ENCODE measurements at regions not wholly inside any gene's neighbourhood (a gene's known extent, or its start where the extent isn't known, plus 50 kb on each side); places are given as distances from the start of the nearest gene placed in this dataset.

DNA sequence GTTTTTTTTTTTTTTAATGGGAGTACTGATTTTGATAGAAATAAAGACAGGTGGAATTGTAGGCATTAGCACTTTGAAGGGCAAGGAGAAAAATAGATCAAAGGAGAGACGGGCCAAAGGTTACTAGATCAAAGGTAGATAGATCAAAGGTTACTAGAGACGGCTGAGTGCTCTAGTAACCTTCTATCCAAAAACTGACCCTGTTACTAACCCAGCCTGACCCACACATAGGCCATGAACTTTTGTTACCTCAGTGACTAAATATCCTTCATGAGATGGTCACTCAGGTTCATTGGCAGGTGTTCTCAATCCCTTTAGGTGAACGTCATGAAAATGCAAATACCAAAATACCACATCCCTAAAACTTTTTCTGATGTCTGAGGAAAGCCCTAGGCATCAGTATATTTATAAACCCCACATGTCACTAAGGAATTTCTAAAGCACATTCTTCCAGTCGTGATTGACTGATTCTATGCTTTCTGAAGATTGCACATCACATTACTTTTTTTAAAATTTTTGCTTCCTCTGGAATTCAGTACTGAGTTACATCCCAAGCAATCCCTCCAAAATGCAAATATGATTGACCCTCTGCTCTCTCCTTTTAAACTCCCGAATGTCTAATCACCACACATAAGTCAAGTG is 772.7 kb downstream of the BRINP1 start:
- DNase-seq (ENCODE audit: low spot score in 2 of 2): no peak
- no peaks in the 10 kb centered on the region for H3K4me1 ChIP-seq
- no peaks in the 10 kb centered on the region for H3K36me3 ChIP-seq (replicated peaks)
- no peaks in the 10 kb centered on the region for H3K27me3 ChIP-seq (ENCODE audit: low read depth)
- in situ Hi-C loops (cut with MboI; ENCODE audit: low sequenced_read_pairs): no loop called here
- H3K4me3 ChIP-seq: no peak overlapping the region
- H3K9me3 ChIP-seq: no peaks in the 10 kb centered on the region

DNA sequence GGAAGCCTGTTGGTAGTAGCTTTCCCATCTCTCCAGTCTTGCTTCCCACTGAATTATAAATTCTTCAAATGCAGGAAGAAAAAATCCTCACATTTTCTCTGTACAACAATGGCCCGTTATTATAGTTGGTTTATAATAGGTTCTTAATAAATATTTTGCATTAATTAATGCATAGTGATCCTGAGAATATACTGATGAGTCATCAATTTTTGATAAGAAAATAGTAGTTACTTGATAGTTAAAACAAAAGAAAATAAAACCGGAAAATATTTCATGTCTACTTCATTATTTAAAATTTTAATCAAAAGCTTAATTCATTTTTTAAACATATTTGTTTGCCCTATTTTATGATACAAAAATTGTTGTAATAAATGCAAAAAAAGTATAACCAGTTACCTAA is 762.6 kb downstream of the BRINP1 start:
- no peak for DNase-seq (ENCODE audit: low spot score in 2 of 2)
- Histone ChIP-seq H3K27me3 (ENCODE audit: low read depth) (no peaks in the 10 kb centered on the region), H3K4me3 (no peak overlapping the region), H3K36me3 (replicated peaks) (no peaks in the 10 kb centered on the region), H3K9me3 (no peaks in the 10 kb centered on the region), H3K4me1 (no peaks in the 10 kb centered on the region)
- in situ Hi-C loops (cut with MboI; ENCODE audit: low sequenced_read_pairs): no loop called here

DNA sequence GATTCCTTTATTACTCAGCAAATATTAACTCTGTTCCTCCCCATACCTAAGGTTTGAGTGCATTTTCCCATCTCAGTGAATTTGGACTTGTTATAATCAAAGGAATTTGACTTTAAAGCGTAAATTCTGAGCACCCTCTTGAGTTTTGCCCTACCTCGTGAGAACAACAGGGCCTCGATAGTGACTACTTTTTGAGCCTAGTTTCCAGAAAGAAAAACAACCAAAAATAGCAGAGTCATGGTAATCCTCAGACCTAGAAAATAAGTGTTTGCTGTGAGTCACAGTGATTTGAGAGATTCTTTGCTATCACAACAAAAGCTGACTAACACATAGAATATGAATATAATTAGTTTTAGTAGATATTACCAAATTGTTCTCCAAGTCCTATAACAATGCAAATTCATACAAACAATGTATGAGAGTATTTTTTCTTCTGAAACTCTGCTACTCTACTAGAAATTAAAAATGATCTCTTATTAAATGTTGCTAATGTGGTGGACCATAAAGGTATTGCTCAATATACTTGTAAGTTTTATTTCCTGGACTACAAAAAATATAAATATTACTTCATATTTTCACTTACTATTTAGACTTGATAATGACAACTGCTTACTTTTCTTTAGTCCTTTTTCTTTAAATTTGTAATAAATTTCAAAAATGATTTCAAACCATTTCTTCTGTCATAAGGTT is 759.7 kb downstream of the BRINP1 start:
- in situ Hi-C loops (cut with MboI; ENCODE audit: low sequenced_read_pairs): no loop called here
- no peak for DNase-seq (ENCODE audit: low spot score in 2 of 2)
- H3K36me3 ChIP-seq (replicated peaks): no peaks in the 10 kb centered on the region
- no peaks in the 10 kb centered on the region for H3K4me1 ChIP-seq
- no peaks in the 10 kb centered on the region for H3K9me3 ChIP-seq
- H3K27me3 ChIP-seq (ENCODE audit: low read depth): no peaks in the 10 kb centered on the region
- no peak overlapping the region for H3K4me3 ChIP-seq

DNA sequence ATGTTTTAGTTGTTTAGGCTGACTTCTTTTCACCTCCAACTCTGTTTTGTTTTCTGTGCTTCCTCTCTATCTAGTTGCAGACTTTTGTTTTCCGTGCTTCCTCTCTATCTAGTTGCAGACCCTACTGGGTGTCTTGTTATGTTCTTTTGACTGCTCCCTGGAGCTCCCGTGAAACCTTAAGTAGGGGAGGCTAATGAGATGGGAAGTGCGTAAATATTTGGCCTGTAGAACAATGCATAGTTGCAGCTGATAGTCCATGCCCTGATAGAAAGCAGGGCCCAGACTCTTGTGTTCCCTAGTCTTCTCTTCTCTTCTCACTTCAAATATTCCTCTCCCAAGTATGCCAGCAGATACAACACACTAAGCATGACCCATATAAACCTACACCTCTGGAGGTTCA is 757.0 kb downstream of the BRINP1 start:
- H3K36me3 ChIP-seq (replicated peaks): no peaks in the 10 kb centered on the region
- H3K4me1 ChIP-seq: no peaks in the 10 kb centered on the region
- no peaks in the 10 kb centered on the region for H3K27me3 ChIP-seq (ENCODE audit: low read depth)
- in situ Hi-C loops (cut with MboI; ENCODE audit: low sequenced_read_pairs): no loop called here
- no peaks in the 10 kb centered on the region for H3K9me3 ChIP-seq
- DNase-seq (ENCODE audit: low spot score in 2 of 2): no peak
- no peak overlapping the region for H3K4me3 ChIP-seq

DNA sequence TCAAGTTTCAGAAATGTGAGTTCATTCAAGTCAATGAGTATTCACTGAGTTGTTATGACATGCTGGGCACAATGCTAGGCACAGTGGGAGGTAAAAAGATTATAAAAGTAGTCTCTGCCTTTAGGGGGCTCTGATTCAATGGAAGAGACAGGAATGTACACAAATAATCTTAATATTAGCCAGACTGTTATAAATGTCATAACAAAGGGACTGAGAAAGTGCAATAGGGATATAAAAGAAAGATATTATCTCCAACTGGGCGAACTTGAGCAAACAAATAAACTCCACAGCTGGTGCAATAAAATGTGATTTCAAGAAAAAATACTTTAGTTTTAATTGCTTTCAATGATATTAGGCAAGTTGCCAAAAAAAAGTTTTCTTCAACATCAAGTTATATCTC is 755.2 kb downstream of the BRINP1 start:
- Histone ChIP-seq H3K27me3 (ENCODE audit: low read depth) (no peaks in the 10 kb centered on the region), H3K4me1 (no peaks in the 10 kb centered on the region), H3K4me3 (no peak overlapping the region), H3K9me3 (no peaks in the 10 kb centered on the region), H3K36me3 (replicated peaks) (no peaks in the 10 kb centered on the region)
- DNase-seq (ENCODE audit: low spot score in 2 of 2): no peak
- in situ Hi-C loops (cut with MboI; ENCODE audit: low sequenced_read_pairs): no loop called here

DNA sequence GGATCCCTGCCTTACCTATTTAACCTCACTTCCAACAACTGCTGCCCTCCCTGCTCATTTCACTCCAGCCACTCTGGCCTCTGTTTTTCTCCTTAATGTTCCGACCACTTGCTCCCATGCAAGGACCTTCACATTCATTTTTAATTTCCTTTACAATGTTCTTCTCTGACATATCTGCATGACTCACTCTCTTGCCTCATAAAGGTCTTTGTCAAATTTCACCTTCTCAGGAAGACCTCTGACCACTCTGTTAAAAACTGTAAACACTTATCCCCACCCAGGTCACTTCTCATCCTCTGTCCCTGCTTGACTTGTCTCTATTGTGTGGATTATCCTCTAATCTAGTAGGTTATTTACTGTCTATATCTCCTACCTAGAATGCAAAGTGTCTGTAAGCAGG is 751.2 kb downstream of the BRINP1 start:
- Histone ChIP-seq H3K4me1 (no peaks in the 10 kb centered on the region), H3K4me3 (no peak overlapping the region), H3K9me3 (no peaks in the 10 kb centered on the region), H3K27me3 (ENCODE audit: low read depth) (no peaks in the 10 kb centered on the region), H3K36me3 (replicated peaks) (no peaks in the 10 kb centered on the region)
- in situ Hi-C loops (cut with MboI; ENCODE audit: low sequenced_read_pairs): no loop called here
- DNase-seq (ENCODE audit: low spot score in 2 of 2): no peak

DNA sequence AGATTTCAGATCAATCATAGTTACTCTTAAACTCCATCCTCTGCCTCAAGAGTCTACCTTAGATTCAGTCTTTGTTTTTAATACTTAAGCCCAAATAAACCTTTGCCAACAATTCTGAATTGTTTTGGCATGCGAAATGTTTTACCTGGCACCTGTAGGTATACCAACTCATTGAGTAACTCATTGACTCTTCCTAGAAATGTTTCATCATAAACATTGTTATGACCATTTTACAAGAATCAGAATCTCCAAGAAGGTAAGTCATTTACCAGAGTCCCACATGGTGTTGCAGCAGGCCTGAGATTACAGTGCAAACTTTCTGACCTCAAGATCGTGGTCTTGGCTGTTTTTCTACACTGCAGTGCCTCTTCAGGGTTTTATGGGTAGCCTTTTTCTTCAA is 750.4 kb downstream of the BRINP1 start:
- H3K4me3 ChIP-seq: no peak overlapping the region
- no peak for DNase-seq (ENCODE audit: low spot score in 2 of 2)
- no peaks in the 10 kb centered on the region for H3K4me1 ChIP-seq
- no peaks in the 10 kb centered on the region for H3K36me3 ChIP-seq (replicated peaks)
- H3K9me3 ChIP-seq: no peaks in the 10 kb centered on the region
- in situ Hi-C loops (cut with MboI; ENCODE audit: low sequenced_read_pairs): no loop called here
- no peaks in the 10 kb centered on the region for H3K27me3 ChIP-seq (ENCODE audit: low read depth)

DNA sequence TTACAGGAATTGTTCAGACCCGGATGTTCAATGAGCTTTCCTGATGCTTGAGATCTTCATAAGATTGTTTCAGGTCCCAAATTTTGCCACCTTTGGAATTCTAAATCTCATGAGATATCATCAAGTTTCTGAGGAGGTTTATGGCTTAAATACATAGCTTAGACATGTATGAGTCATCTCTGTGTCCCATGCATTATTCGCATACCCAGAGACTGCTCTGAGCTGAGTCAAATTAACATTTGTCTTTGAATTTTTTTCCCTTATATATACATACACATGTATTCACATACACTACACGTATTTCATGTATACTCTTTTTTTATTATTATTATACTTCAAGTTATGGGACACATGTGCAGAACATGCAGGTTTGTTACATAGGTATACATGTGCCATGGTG is 744.6 kb downstream of the BRINP1 start:
- in situ Hi-C loops (cut with MboI; ENCODE audit: low sequenced_read_pairs): no loop called here
- H3K27me3 ChIP-seq (ENCODE audit: low read depth): no peaks in the 10 kb centered on the region
- no peak for DNase-seq (ENCODE audit: low spot score in 2 of 2)

DNA sequence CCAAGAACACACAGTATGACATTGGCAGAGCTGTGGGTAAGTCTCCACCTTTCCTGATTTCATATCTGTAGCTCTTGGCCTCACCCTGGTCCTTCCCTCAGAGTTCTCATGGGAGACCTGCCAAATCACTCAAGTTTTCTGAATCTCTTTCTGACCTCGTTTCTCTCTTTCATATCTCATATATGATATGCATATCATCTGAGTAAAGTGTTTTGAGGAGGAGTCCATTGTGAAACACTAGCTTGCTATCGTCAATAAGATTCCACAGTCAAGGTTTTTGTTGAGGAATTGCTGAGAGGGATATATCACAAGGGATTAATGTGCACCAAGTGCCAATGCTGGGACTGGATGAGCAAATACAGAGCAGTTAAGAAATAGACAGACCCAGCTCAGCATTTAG is 739.2 kb downstream of the BRINP1 start:
- Histone ChIP-seq H3K36me3 (replicated peaks) (no peaks in the 10 kb centered on the region), H3K9me3 (no peaks in the 10 kb centered on the region), H3K27me3 (ENCODE audit: low read depth) (no peaks in the 10 kb centered on the region), H3K4me3 (no peak overlapping the region), H3K4me1 (no peaks in the 10 kb centered on the region)
- in situ Hi-C loops (cut with MboI; ENCODE audit: low sequenced_read_pairs): no loop called here
- no peak for DNase-seq (ENCODE audit: low spot score in 2 of 2)

More for the DNA sequence above, 744.6 kb downstream of the BRINP1 start:
- H3K36me3 ChIP-seq (replicated peaks): no peaks in the 10 kb centered on the region
- no peaks in the 10 kb centered on the region for H3K9me3 ChIP-seq
- no peak overlapping the region for H3K4me3 ChIP-seq
- no peaks in the 10 kb centered on the region for H3K4me1 ChIP-seq

DNA sequence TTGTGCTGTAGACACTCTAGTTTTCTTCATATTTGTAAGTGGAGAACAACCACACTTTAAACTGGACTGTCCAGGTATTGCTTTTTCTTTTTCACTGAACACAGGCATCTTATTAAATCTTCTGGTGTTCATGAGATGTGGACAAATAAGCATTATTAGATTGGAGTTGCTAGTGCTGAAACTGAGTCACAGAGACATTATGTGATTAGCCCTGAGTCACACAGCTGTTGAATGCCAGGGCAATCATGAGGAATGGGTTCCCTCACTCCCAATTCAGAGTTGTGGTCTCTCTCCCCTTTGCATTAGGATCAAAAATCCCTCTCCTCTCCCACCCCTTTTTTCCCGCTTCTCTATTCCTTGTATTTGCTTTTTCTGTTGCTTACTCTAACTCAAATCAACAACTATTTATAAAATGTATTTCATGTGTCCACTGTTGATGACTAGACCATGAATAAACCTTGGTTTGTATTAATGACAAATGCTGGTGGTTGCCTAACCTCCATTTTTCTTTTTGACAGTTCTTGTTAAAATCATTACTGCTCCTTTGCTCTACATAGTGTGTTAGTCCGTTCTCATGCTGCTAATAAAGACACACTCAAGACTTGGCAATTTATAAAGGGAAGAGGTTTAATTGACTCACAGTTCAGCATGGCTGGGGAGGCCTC is 738.2 kb downstream of the BRINP1 start:
- Histone ChIP-seq H3K4me1 (no peaks in the 10 kb centered on the region), H3K4me3 (no peak overlapping the region), H3K9me3 (no peaks in the 10 kb centered on the region), H3K27me3 (ENCODE audit: low read depth) (no peaks in the 10 kb centered on the region), H3K36me3 (replicated peaks) (no peaks in the 10 kb centered on the region)
- in situ Hi-C loops (cut with MboI; ENCODE audit: low sequenced_read_pairs): no loop called here
- DNase-seq (ENCODE audit: low spot score in 2 of 2): no peak

DNA sequence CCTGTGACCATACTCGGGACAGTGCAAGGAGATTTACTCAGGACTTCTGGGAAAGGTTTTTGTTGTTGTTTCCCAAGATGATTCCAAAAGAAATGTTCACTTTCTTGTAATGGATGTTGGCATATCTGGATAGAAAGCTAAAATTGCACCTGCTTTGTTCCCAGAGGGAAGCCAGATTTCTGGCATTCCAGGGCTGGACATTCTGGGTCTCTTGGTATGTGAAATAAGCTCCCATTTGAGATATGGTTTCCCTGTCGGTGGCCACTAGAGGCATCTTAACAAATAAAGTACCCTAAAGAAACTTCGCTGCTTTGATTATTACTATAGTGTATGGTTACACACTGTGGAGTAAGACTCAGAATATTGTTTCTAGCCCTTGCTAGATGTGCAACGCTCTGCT is 737.3 kb downstream of the BRINP1 start:
- no peaks in the 10 kb centered on the region for H3K4me1 ChIP-seq
- no peaks in the 10 kb centered on the region for H3K27me3 ChIP-seq (ENCODE audit: low read depth)
- DNase-seq (ENCODE audit: low spot score in 2 of 2): no peak
- in situ Hi-C loops (cut with MboI; ENCODE audit: low sequenced_read_pairs): no loop called here
- H3K36me3 ChIP-seq (replicated peaks): no peaks in the 10 kb centered on the region
- H3K4me3 ChIP-seq: no peak overlapping the region
- no peaks in the 10 kb centered on the region for H3K9me3 ChIP-seq

DNA sequence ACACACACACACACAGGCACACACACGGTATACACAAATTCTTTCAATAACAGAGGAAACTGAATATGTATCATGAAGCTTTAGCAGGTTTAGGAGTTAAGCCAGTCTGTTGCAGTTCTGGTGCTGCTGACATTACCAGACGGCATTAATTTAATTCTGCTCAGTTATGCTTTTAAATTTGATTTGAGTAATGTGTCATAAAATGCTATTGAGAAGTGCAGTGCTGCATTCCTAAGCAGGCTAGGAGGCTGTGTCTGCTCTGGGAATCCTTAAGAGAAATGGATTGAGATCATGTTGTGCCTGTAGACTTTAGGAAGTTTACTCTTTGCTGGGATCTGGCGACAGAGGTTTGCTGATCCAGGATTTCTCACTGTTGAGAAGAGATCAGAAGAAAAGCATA is 733.8 kb downstream of the BRINP1 start:
- Histone ChIP-seq H3K36me3 (replicated peaks) (no peaks in the 10 kb centered on the region), H3K27me3 (ENCODE audit: low read depth) (no peaks in the 10 kb centered on the region), H3K9me3 (no peaks in the 10 kb centered on the region), H3K4me3 (no peak overlapping the region), H3K4me1 (no peaks in the 10 kb centered on the region)
- DNase-seq (ENCODE audit: low spot score in 2 of 2): no peak
- in situ Hi-C loops (cut with MboI; ENCODE audit: low sequenced_read_pairs): no loop called here

DNA sequence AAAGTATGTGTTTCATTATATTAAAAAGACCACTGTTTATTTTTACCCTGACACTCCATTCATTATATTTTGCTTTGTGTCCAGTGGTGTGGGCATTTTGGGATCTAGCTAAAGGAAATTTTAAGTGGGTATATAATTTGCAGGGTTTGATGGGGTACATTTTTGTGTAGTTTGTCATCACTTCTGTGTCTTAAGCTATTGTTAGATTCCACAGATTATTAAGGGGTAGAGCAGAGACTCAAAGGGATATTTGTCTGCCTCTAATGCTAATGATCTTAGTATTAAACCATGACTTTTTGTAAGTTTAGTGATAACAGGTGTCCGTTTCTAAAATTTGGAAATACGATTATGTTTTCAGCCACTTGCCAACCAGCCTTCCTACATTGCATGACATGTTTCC is 731.6 kb downstream of the BRINP1 start:
- no peaks in the 10 kb centered on the region for H3K9me3 ChIP-seq
- in situ Hi-C loops (cut with MboI; ENCODE audit: low sequenced_read_pairs): no loop called here
- no peaks in the 10 kb centered on the region for H3K27me3 ChIP-seq (ENCODE audit: low read depth)
- no peaks in the 10 kb centered on the region for H3K36me3 ChIP-seq (replicated peaks)
- DNase-seq (ENCODE audit: low spot score in 2 of 2): no peak
- no peaks in the 10 kb centered on the region for H3K4me1 ChIP-seq
- H3K4me3 ChIP-seq: no peak overlapping the region

DNA sequence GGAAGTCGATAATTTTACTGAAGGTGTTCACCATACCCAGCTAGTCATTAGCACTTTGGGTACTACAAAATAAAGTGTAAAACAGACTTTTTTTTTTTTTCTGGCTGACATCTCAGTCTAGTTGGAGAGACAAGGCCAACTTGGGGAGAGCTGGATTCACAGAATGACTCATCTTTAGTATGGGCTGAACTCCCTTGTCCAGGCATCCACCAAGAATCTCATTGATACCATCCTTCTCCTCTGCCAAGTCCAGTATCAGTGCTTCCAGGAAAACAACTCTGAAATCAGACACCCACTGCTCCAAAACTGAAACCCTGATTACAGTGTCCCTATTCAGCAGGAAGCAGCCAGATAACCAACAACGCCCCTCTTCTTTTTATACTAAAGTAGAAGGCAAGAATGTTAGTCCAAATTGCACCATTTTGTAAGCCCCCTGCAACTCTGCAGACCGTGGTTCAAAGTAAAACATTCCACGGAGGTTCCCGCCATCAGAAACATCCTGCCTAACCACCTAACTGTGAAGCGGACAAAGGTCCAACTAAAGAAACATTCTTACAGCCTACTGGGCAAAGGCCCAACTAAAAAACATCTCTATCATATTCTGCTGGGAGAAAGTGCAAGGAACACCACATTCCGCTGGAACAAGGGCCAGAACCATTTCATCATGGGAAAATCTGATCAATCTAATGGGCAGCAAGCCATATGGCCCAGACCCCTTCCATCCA is 728.2 kb downstream of the BRINP1 start:
- in situ Hi-C loops (cut with MboI; ENCODE audit: low sequenced_read_pairs): no loop called here
- Histone ChIP-seq H3K9me3 (no peaks in the 10 kb centered on the region), H3K36me3 (replicated peaks) (no peaks in the 10 kb centered on the region), H3K4me3 (no peak overlapping the region), H3K4me1 (no peaks in the 10 kb centered on the region), H3K27me3 (ENCODE audit: low read depth) (no peaks in the 10 kb centered on the region)
- no peak for DNase-seq (ENCODE audit: low spot score in 2 of 2)

Measured in HAP-1 (cell line).